T-helper 1 cell treated with Interleukin-12 subunit alpha and Interleukin-12 subunit beta and Interleukin-4 antibody, amounts not matched to agents 30 ng/mL and 1 ng/mL, for 36 hours (primary cell): ENCODE measurements at regions not wholly inside any gene's neighbourhood (a gene's known extent, or its start where the extent isn't known, plus 50 kb on each side); places are given as distances from the start of the nearest gene placed in this dataset.

Experiments used
- intact Hi-C: fragments of 100-400 bp; cut with micrococcal nuclease; formaldehyde crosslinking; loops from one replicate; pipeline ENCODE4 v1.15.1; 2024

GRCh38 chr10:10930979-10931743, 86.5 kb upstream of the CELF2 start:
- intact Hi-C loops = no loop called here

- intact Hi-C loops = no loop called here
These were observed 82.6 kb upstream of the CELF2 start for GRCh38 chr10:10935032-10935431.

GRCh38 chr10:10938676-10939075, 79.0 kb upstream of the CELF2 start:
- intact Hi-C loops = no loop called here

GRCh38 chr10:10941127-10941730, 76.4 kb upstream of the CELF2 start:
- intact Hi-C loops = no loop called here

- intact Hi-C loops = no loop called here
These were observed 75.2 kb upstream of the CELF2 start for GRCh38 chr10:10942441-10942840.

- intact Hi-C loops = no loop called here
These were observed 71.6 kb upstream of the CELF2 start for GRCh38 chr10:10946081-10946480.

GRCh38 chr10:10946801-10947200, 70.9 kb upstream of the CELF2 start:
- intact Hi-C loops = no loop called here

- intact Hi-C loops = no loop called here
These were observed 66.0 kb upstream of the CELF2 start for GRCh38 chr10:10951675-10952074.

- intact Hi-C loops = no loop called here
These were observed 64.9 kb upstream of the CELF2 start for GRCh38 chr10:10952800-10953199.

- intact Hi-C loops = no loop called here
These were observed 60.8 kb upstream of the CELF2 start for GRCh38 chr10:10956681-10957542.

- intact Hi-C loops = no loop called here
These were observed 59.6 kb upstream of the CELF2 start for GRCh38 chr10:10958041-10958440.

- intact Hi-C loops = no loop called here
These were observed 58.0 kb upstream of the CELF2 start for GRCh38 chr10:10959666-10960065.

- intact Hi-C loops = no loop called here
These were observed 57.1 kb upstream of the CELF2 start for GRCh38 chr10:10960534-10960933.

GRCh38 chr10:10961072-10961471, 56.6 kb upstream of the CELF2 start:
- intact Hi-C loops = no loop called here

GRCh38 chr10:10967029-10967428, 50.6 kb upstream of the CELF2 start:
- intact Hi-C loops = no loop called here

GRCh38 chr10:10967581-10968256, 50.0 kb upstream of the CELF2 start:
- intact Hi-C loops = no loop called here
